DMS79 (cell line): ENCODE measurements at regions not wholly inside any gene's neighbourhood (a gene's known extent, or its start where the extent isn't known, plus 50 kb on each side); places are given as distances from the start of the nearest gene placed in this dataset.

Experiments used
- DNase-seq: peaks from one replicate; lab custom pipeline; 2025; lab: John Stamatoyannopoulos, UW

- no peak for DNase-seq
Observed at GRCh38 chr13:40255551-40255950, 410.9 kb downstream of the FOXO1 start.

- no peak for DNase-seq
Observed at GRCh38 chr13:40259899-40260298, 406.5 kb downstream of the FOXO1 start.

GRCh38 chr13:40261336-40261735, 405.1 kb downstream of the FOXO1 start:
- no peak for DNase-seq

- DNase-seq, result no peak
Observed at GRCh38 chr13:40261947-40262346, 404.5 kb downstream of the FOXO1 start.

- DNase-seq, result no peak
Observed at GRCh38 chr13:40269086-40269485, 397.4 kb downstream of the FOXO1 start.

GRCh38 chr13:40270726-40271125, 395.7 kb downstream of the FOXO1 start:
- DNase-seq, result no peak

GRCh38 chr13:40271271-40271885, 395.1 kb downstream of the FOXO1 start:
- DNase-seq, result peak; percentile 7

GRCh38 chr13:40271931-40272775, 394.3 kb downstream of the FOXO1 start:
- no peak for DNase-seq

- no peak for DNase-seq
Observed at GRCh38 chr13:40272776-40273139, 393.7 kb downstream of the FOXO1 start.

- DNase-seq, result no peak
Observed at GRCh38 chr13:40273253-40274025, 393.0 kb downstream of the FOXO1 start.

GRCh38 chr13:40274103-40274502, 392.3 kb downstream of the FOXO1 start:
- DNase-seq, result no peak

- DNase-seq, result no peak
Observed at GRCh38 chr13:40275155-40275554, 391.3 kb downstream of the FOXO1 start.

- DNase-seq, result no peak
Observed at GRCh38 chr13:40275636-40276035, 390.8 kb downstream of the FOXO1 start.

- DNase-seq, result no peak
Observed at GRCh38 chr13:40283666-40284065, 382.8 kb downstream of the FOXO1 start.

GRCh38 chr13:40285634-40286033, 380.8 kb downstream of the FOXO1 start:
- DNase-seq, result no peak

- DNase-seq, result no peak
Observed at GRCh38 chr13:40287428-40287827, 379.0 kb downstream of the FOXO1 start.

- no peak for DNase-seq
Observed at GRCh38 chr13:40288259-40288658, 378.2 kb downstream of the FOXO1 start.

- no peak for DNase-seq
Observed at GRCh38 chr13:40290758-40291157, 375.7 kb downstream of the FOXO1 start.

GRCh38 chr13:40292108-40292507, 374.3 kb downstream of the FOXO1 start:
- DNase-seq, result no peak

GRCh38 chr13:40292536-40292935, 373.9 kb downstream of the FOXO1 start:
- DNase-seq, result no peak

- no peak for DNase-seq
Observed at GRCh38 chr13:40302351-40302750, 364.1 kb downstream of the FOXO1 start.

GRCh38 chr13:40304391-40304790, 362.1 kb downstream of the FOXO1 start:
- no peak for DNase-seq

GRCh38 chr13:40306817-40307216, 359.6 kb downstream of the FOXO1 start:
- no peak for DNase-seq
